Adrenal gland (tissue), 5 donors: ENCODE measurements at regions not wholly inside any gene's neighbourhood (a gene's known extent, or its start where the extent isn't known, plus 50 kb on each side); places are given as distances from the start of the nearest gene placed in this dataset.

Source experiments
- CTCF ChIP-seq, 6 experiments: fragments of 450-650 bp in 4 of 6; fragments of 200-600 bp in 2 of 6; sonication (generic) in 1 of 6; IDR thresholded peaks; 1 replicate in 5 of 6; 2 replicates in 1 of 6; pipeline versions ENCODE4 v1.5.1 to v1.8.0; 2016 to 2021; ENCODE audit warnings: antibody characterized with exemption in 6 of 6, mild to moderate bottlenecking in 2 of 6, moderate library complexity in 1 of 6
- POLR2A ChIP-seq, 2 donors: fragments of 450-650 bp; IDR thresholded peaks; one replicate each; pipeline ENCODE4 v1.6.1; 2017; ENCODE audit warnings: antibody characterized with exemption in 2 of 2, mild to moderate bottlenecking in 2 of 2, moderate library complexity in 1 of 2
- donor health status: DM: no; HTN: no; CAD: no.

GRCh38 chrX:7385131-7385530 lies 237.2 kb upstream of the PUDP start:
- no peak for TF ChIP-seq CTCF (IDR thresholded peaks at IDR 0.05)
- no peak for TF ChIP-seq POLR2A (IDR thresholded peaks at IDR 0.05)
